GM19455 (cell line): ENCODE measurements at regions not wholly inside any gene's neighbourhood (a gene's known extent, or its start where the extent isn't known, plus 50 kb on each side); places are given as distances from the start of the nearest gene placed in this dataset.
"Not testable (repeated sequence)": the region's sequence is repeated elsewhere in the genome, so short reads cannot be mapped to it uniquely, and the experiment has no call there.

ENCODE experiments used
- ATAC-seq: cut with Tn5 transposase; IDR thresholded peaks from one replicate; pipeline ENCODE4 v1.9.1; 2021; ENCODE audit not compliant: unreplicated experiment

- peak; percentile 97 for ATAC-seq
These were observed 202.8 kb downstream of the KDM5D start for GRCh38 chrY:19541475-19542306.

- not testable (repeated sequence) for ATAC-seq
These were observed 208.8 kb downstream of the KDM5D start for GRCh38 chrY:19535697-19536096.

GRCh38 chrY:19521976-19522375 lies 222.6 kb downstream of the KDM5D start:
- no peak for ATAC-seq

- no peak for ATAC-seq
These were observed 241.5 kb downstream of the KDM5D start for GRCh38 chrY:19503092-19503449.

GRCh38 chrY:19502169-19503091 lies 242.1 kb downstream of the KDM5D start:
- no peak for ATAC-seq

- no peak for ATAC-seq
These were observed 246.0 kb downstream of the KDM5D start for GRCh38 chrY:19498556-19498955.

- ATAC-seq = no peak
These were observed 257.0 kb downstream of the KDM5D start for GRCh38 chrY:19487494-19487893.

GRCh38 chrY:19484997-19485396 lies 259.5 kb downstream of the KDM5D start:
- ATAC-seq = no peak

GRCh38 chrY:19479141-19479540 lies 265.4 kb downstream of the KDM5D start:
- no peak for ATAC-seq

- no peak for ATAC-seq
These were observed 266.6 kb downstream of the KDM5D start for GRCh38 chrY:19477959-19478358.

GRCh38 chrY:19465809-19466208 lies 278.7 kb downstream of the KDM5D start:
- no peak for ATAC-seq

- ATAC-seq = no peak
These were observed 287.6 kb downstream of the KDM5D start for GRCh38 chrY:19456855-19457448.

- no peak for ATAC-seq
These were observed 311.5 kb downstream of the KDM5D start for GRCh38 chrY:19433059-19433458.

- no peak for ATAC-seq
These were observed 316.6 kb downstream of the KDM5D start for GRCh38 chrY:19427736-19428518.

- ATAC-seq = not testable (repeated sequence)
These were observed 317.3 kb downstream of the KDM5D start for GRCh38 chrY:19427191-19427590.

- no peak for ATAC-seq
These were observed 333.4 kb downstream of the KDM5D start for GRCh38 chrY:19410980-19411766.

GRCh38 chrY:19406246-19406645 lies 338.3 kb downstream of the KDM5D start:
- ATAC-seq = no peak

- ATAC-seq = no peak
These were observed 338.9 kb downstream of the KDM5D start for GRCh38 chrY:19405598-19405997.

- no peak for ATAC-seq
These were observed 351.6 kb downstream of the KDM5D start for GRCh38 chrY:19392876-19393275.

GRCh38 chrY:19391922-19392321 lies 352.6 kb downstream of the KDM5D start:
- ATAC-seq = no peak
